HFF-Myc (cell line): ENCODE measurements at regions not wholly inside any gene's neighbourhood (a gene's known extent, or its start where the extent isn't known, plus 50 kb on each side); places are given as distances from the start of the nearest gene placed in this dataset.

Experiments
- DNase-seq: peaks from one replicate; pipeline ENCODE4 v3.0.0-alpha.2; 2011; ENCODE audit warnings: low read depth; ENCODE audit errors: extremely low read depth
- H3K4me3 ChIP-seq: replicated peaks from 2 replicates; pipeline ENCODE4 v1.5.1; 2011; ENCODE audit warnings: low read depth, mild to moderate bottlenecking, control low read depth, low read length
- TF ChIP-seq, protein P1 (sequence below): IDR thresholded peaks from 2 replicates; pipeline ENCODE4 v1.5.1; 2012; ENCODE audit warnings: mild to moderate bottlenecking, low read depth, low read length, control low read depth; ENCODE audit errors: missing control alignments

DNA sequence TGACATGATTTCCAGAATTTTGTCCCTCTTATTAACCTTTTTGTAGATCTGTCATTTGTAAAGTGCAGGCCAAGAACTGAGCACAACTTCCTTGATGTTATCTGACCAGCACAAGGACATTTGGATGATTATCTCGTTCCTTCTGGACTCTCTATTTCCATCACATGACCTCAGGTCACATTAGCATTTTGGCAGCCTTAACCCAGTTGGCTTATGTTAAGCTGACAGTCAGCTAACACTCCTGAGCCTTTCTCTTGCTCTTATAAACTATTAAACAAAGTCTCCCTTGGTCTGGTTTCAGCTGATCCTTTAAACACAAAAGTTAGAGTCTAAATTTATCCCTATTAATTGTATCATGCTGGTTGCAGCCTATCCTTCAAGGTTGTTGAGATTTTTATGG is 167.2 kb upstream of the RBBP8 start:
- no peak for DNase-seq
- no peak overlapping the region for H3K4me3 ChIP-seq
- TF ChIP-seq, protein P1, sequence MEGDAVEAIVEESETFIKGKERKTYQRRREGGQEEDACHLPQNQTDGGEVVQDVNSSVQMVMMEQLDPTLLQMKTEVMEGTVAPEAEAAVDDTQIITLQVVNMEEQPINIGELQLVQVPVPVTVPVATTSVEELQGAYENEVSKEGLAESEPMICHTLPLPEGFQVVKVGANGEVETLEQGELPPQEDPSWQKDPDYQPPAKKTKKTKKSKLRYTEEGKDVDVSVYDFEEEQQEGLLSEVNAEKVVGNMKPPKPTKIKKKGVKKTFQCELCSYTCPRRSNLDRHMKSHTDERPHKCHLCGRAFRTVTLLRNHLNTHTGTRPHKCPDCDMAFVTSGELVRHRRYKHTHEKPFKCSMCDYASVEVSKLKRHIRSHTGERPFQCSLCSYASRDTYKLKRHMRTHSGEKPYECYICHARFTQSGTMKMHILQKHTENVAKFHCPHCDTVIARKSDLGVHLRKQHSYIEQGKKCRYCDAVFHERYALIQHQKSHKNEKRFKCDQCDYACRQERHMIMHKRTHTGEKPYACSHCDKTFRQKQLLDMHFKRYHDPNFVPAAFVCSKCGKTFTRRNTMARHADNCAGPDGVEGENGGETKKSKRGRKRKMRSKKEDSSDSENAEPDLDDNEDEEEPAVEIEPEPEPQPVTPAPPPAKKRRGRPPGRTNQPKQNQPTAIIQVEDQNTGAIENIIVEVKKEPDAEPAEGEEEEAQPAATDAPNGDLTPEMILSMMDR = no peak

DNA sequence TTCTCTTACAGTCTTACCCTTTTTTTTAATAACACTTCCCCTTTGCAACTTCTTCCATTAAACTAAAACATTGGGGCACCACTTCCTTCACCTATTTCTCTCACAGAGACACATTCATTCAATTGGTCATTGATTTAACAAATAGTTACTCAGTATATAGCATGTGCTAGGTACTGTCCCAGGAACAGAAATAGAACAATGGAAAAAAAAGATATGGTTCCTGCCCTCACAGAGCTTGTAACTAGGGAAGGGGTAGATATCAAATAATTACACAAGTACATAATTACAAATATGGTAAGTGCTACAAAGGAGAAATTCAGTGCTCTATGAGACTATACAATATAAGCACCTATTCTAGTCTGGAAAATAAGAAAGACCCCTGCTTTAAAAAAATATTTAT is 165.5 kb upstream of the RBBP8 start:
- no peak overlapping the region for H3K4me3 ChIP-seq
- TF ChIP-seq, protein P1 = no peak
- no peak for DNase-seq

DNA sequence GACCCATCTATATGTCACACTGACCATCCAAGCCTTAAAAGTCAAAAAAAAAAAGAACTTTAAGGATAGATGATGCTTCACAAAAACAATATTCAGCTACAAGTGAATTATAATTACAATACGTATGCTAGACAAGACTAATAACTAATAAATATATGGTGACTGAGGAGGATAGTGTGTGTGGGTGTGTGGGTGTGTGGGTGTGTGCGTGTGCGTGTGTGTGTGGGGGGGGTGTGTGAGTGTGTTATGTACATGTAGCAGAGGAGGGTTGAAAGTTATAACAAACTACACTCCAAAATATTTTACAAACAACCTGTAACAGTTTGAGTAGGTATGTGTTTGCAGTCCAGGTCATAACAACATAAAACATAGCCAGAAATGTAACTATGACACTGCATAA is 159.2 kb upstream of the RBBP8 start:
- H3K4me3 ChIP-seq = no peak overlapping the region
- DNase-seq = no peak
- TF ChIP-seq, protein P1 = no peak

DNA sequence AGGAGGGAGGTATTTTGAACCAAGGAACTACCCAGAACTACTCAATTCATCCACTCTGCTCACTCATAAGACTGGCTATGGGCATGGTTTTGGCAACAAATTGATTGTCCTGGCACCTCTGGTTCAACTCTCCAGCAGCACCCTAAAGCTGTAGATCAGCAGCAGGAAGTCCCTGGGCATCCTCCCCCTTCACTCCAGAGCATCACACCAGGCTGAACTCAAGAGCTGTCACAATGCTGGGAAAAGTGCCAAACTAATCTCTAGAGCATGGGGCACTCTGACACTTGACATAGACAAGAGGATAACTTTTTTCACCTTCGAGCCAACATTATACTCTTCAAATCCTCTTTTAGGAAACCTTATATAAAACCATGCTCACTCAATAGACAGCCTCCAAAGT is 154.1 kb upstream of the RBBP8 start:
- TF ChIP-seq, protein P1 = no peak
- DNase-seq = no peak
- H3K4me3 ChIP-seq = no peak overlapping the region

DNA sequence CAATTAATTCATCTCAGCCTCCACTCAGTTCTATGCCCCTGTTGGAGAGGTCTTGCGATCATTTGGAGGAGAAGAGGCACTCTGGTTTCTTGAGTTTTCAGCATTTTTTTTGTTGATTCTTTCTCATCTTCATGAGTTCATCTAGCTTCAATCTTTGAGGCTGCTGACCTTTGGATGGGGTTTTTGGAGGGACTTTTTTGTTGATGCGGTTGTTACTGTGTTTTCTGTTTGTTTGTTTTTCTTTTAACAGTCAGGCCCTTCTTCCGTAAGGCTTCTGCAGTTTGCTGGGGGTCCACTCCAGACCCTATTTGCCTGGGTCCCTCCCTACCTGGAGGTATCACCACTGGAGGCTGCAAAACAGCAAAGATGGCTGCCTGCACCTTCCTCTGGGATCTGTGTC is 149.9 kb upstream of the RBBP8 start:
- H3K4me3 ChIP-seq = no peak overlapping the region
- TF ChIP-seq, protein P1 = no peak
- DNase-seq = no peak

DNA sequence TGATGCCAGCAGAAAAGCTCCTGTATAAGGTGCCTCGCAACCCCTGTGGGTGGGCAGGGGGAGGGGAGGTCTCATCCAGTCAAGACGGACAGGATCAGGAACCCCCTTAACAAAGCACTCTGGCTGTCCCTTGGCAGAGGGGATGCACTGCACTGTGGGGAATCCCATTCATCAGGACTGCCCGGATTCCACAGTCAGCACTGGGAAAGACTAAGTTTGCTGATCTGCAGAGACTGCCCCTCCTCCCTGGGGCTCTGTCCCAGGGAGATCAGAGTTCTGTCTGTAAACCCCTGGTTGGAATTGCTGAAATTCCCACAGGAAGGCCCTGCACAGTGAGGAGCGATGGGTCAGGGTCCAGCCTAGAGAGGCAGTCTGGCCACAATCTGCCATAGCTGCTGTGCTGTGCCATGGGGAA is 149.5 kb upstream of the RBBP8 start:
- TF ChIP-seq, protein P1 = no peak
- H3K4me3 ChIP-seq = no peak overlapping the region
- no peak for DNase-seq

DNA sequence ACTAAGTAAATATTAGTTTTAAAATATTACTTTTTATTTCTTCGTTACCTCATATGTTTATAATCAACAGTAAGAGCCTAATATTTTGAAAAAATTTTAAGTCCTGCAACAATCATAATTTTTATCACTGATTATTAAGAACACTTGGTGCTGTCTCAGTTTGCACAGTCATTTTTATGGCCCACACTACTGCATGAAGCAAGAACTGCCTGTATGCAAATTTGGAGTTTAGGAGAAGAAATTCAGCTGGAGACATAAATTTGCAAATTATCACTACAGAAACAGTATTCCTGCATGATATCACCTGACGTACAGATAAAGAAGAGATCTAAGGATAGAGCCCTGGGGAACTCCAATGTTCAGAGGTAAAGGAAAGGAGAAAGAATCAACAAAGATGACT is 144.1 kb upstream of the RBBP8 start:
- no peak for DNase-seq
- H3K4me3 ChIP-seq = no peak overlapping the region
- TF ChIP-seq, protein P1 = no peak
